IMR-90 (cell line): ENCODE measurements at regions not wholly inside any gene's neighbourhood (a gene's known extent, or its start where the extent isn't known, plus 50 kb on each side); places are given as distances from the start of the nearest gene placed in this dataset.

Experiments used
- ATAC-seq: fragments of 200-7000 bp; cut with Tn5 transposase; 2 replicates; pipeline ENCODE4 v1.9.1; 2020; ENCODE audit warnings: low read depth, mild to moderate bottlenecking, moderate library complexity
- BruUV-seq: library from RNA; stranded (reverse); fragments of 400-500 nt; replicated peaks from 2 replicates; lab custom pipeline; 2021; lab: Mats Ljungman, UMichigan
- CTCF ChIA-PET: fragments of 300-600 bp; formaldehyde crosslinking; extraction: SDS; loops from one replicate; lab custom pipeline; 2021; ENCODE audit warnings: antibody characterized with exemption; lab: Yijun Ruan, JAX
- POLR2A ChIA-PET: fragments of 300-600 bp; sonication (Branson Sonifier 250); formaldehyde crosslinking; loops from one replicate; lab custom pipeline; 2022; ENCODE audit warnings: antibody characterized with exemption; ENCODE audit not compliant: unreplicated experiment; lab: Charles Lee
- DNase-seq: peaks from one replicate; pipeline ENCODE4 v3.0.0; 2013
- H2AFZ ChIP-seq: replicated peaks from 2 replicates; pipeline ENCODE3; 2013; ENCODE audit warnings: low read length, mild to moderate bottlenecking; ENCODE audit not compliant: poor library complexity
- H2AK5ac ChIP-seq: 2 replicates; pipeline ENCODE4 v1.6.1; 2013; ENCODE audit warnings: low read depth, low read length, inconsistent platforms
- H2AK9ac ChIP-seq: replicated peaks from 2 replicates; pipeline ENCODE3; 2013; ENCODE audit warnings: mild to moderate bottlenecking, low read depth, low read length, moderate library complexity; ENCODE audit not compliant: poor library complexity
- H2BK120ac ChIP-seq: 2 replicates; pipeline ENCODE4 v1.6.1; 2013; ENCODE audit warnings: low read depth, low read length, inconsistent platforms
- H2BK15ac ChIP-seq: 3 replicates; pipeline ENCODE4 v1.6.1; 2013; ENCODE audit warnings: low read depth, low read length, inconsistent platforms
- H2BK20ac ChIP-seq: 2 replicates; pipeline ENCODE4 v1.6.1; 2013; ENCODE audit warnings: low read depth, mild to moderate bottlenecking, inconsistent platforms, low read length, moderate library complexity
- H2BK5ac ChIP-seq: 2 replicates; pipeline ENCODE4 v1.6.1; 2013; ENCODE audit warnings: mild to moderate bottlenecking, low read depth, low read length, inconsistent platforms; ENCODE audit not compliant: poor library complexity, severe bottlenecking
- H3K14ac ChIP-seq: replicated peaks from 2 replicates; pipeline ENCODE4 v1.6.1; 2013; ENCODE audit warnings: low read depth, low read length, inconsistent platforms
- H3K18ac ChIP-seq: 2 replicates; pipeline ENCODE4 v1.6.1; 2013; ENCODE audit warnings: low read depth, low read length, control low read depth
- H3K23ac ChIP-seq: 2 replicates; pipeline ENCODE4 v1.6.1; 2013; ENCODE audit warnings: low read depth, low read length, inconsistent platforms
- H3K27ac ChIP-seq: 2 replicates; pipeline ENCODE4 v1.5.1; 2013; ENCODE audit warnings: mild to moderate bottlenecking, control low read depth, low read length; ENCODE audit not compliant: insufficient read depth
- H3K27me3 ChIP-seq: 2 replicates; pipeline ENCODE4 v1.6.1; 2013; ENCODE audit warnings: low read length; ENCODE audit not compliant: control insufficient read depth, insufficient read depth
- H3K36me3 ChIP-seq: 2 replicates; pipeline ENCODE4 v1.6.1; 2013; ENCODE audit warnings: low read length, mixed read lengths; ENCODE audit not compliant: control insufficient read depth, insufficient read depth
- H3K4ac ChIP-seq: 2 replicates; pipeline ENCODE4 v1.6.1; 2013; ENCODE audit warnings: low read depth, low read length, inconsistent platforms
- H3K4me1 ChIP-seq: 2 replicates; pipeline ENCODE4 v1.6.1; 2013; ENCODE audit warnings: low read length, mixed read lengths; ENCODE audit not compliant: control insufficient read depth, insufficient read depth
- H3K4me2 ChIP-seq: 2 replicates; pipeline ENCODE4 v1.6.1; 2013; ENCODE audit warnings: low read depth, mild to moderate bottlenecking, control low read depth, low read length, moderate library complexity
- H3K4me3 ChIP-seq: 2 replicates; pipeline ENCODE4 v1.5.1; 2013; ENCODE audit warnings: low read depth, mild to moderate bottlenecking, control low read depth, low read length, moderate library complexity; ENCODE audit not compliant: insufficient read depth
- H3K56ac ChIP-seq: 2 replicates; pipeline ENCODE4 v1.6.1; 2013; ENCODE audit warnings: low read length, inconsistent platforms; ENCODE audit not compliant: insufficient read depth; ENCODE audit errors: extremely low read depth
- H3K79me1 ChIP-seq, 2 experiments: 2 replicates each; pipeline ENCODE4 v1.6.1; 2013; ENCODE audit warnings: low read length in 2 of 2, inconsistent platforms in 1 of 2, low read depth in 1 of 2
- H3K9ac ChIP-seq: 2 replicates; pipeline ENCODE4 v1.6.1; 2013; ENCODE audit warnings: low read depth, low read length, control low read depth
- H3K9me1 ChIP-seq: 2 replicates; pipeline ENCODE4 v1.6.1; 2013; ENCODE audit warnings: low read length, inconsistent platforms; ENCODE audit not compliant: insufficient read depth
- H3K9me3 ChIP-seq: 2 replicates; pipeline ENCODE4 v1.6.1; 2013; ENCODE audit warnings: low read length; ENCODE audit not compliant: control insufficient read depth, insufficient read depth
- H4K20me1 ChIP-seq: 2 replicates; pipeline ENCODE4 v1.6.1; 2013; ENCODE audit warnings: low read length, inconsistent platforms; ENCODE audit not compliant: insufficient read depth
- H4K5ac ChIP-seq: 2 replicates; pipeline ENCODE4 v1.6.1; 2013; ENCODE audit warnings: mild to moderate bottlenecking, low read depth, low read length, control low read depth
- H4K8ac ChIP-seq, 2 experiments: 2 replicates each; pipeline ENCODE4 v1.6.1; 2013; ENCODE audit warnings: low read depth in 2 of 2, low read length in 2 of 2, control low read depth in 1 of 2, inconsistent platforms in 1 of 2
- H4K91ac ChIP-seq: 2 replicates; pipeline ENCODE4 v1.6.1; 2013; ENCODE audit warnings: low read depth, low read length, inconsistent platforms; ENCODE audit not compliant: insufficient read depth
- POLR2A ChIP-seq: IDR thresholded peaks from 2 replicates; pipeline ENCODE4 v1.6.1; 2012; ENCODE audit warnings: mild to moderate bottlenecking, low read depth, low read length
- RAD21 ChIP-seq: IDR thresholded peaks from 2 replicates; pipeline ENCODE4 v1.6.1; 2012; ENCODE audit warnings: low read length, improper control_type of control experiment
- RFX5 ChIP-seq: IDR thresholded peaks from 2 replicates; pipeline ENCODE4 v1.8.0; 2012; ENCODE audit warnings: low read depth, mild to moderate bottlenecking, low read length, moderate library complexity
- WGBS, 2 experiments: methylation state at CpG; one replicate each; pipeline versions ENCODE4 v1.1.5 to v1.1.7; 2013; ENCODE audit warnings: missing lambda C conversion rate in 2 of 2; ENCODE audit not compliant: insufficient read length in 1 of 2; ENCODE audit errors: extremely low coverage in 2 of 2; 5-methylcytosine and 5-hydroxymethylcytosine counted together
- dilution Hi-C: fragments of 300-500 bp; cut with HindIII; formaldehyde crosslinking; loops from one replicate; pipeline ENCODE4 v1.14.3; 2018; ENCODE audit warnings: low sequenced_read_pairs; ENCODE audit not compliant: unreplicated experiment
- in situ Hi-C: fragments of 300-500 bp; cut with MboI; formaldehyde crosslinking; loops from 3 replicates; pipeline ENCODE4 v1.14.3; 2019; ENCODE audit warnings: low sequenced_read_pairs, inconsistent platforms, mixed read lengths
- intact Hi-C: fragments of 100-400 bp; cut with micrococcal nuclease; formaldehyde crosslinking; loops from 2 replicates; pipeline ENCODE4 v1.10.0; 2022

GRCh38 chr2:12479065-12479601 lies 237.6 kb upstream of the TRIB2 start:
- Histone ChIP-seq H4K8ac (no peak overlapping the region), H3K14ac (peak overlapping the region; percentile 23), H4K5ac (no peak overlapping the region; the same call in 1 of the 2 replicates), H3K4me1 (peaks cover 3% of the 10 kb centered on the region; the same call in 1 of the 2 replicates), H3K18ac (peak overlapping the region; percentile 24; the same call in 1 of the 2 replicates), H3K4me3 (no peak overlapping the region), H2BK120ac (peak overlapping the region; percentile 28; the same call in 1 of the 2 replicates), H3K23ac (no peak overlapping the region), H3K9ac (no peak overlapping the region), H2AFZ (no peak overlapping the region), H2BK20ac (peak overlapping the region; percentile 49; the same call in 1 of the 2 replicates), H3K4me2 (peak overlapping the region; percentile 20; the same call in 1 of the 2 replicates), H3K36me3 (no peaks in the 10 kb centered on the region), H4K91ac (peak overlapping the region; percentile 39; the same call in 1 of the 2 replicates), H3K9me3 (no peaks in the 10 kb centered on the region), H3K79me1 (no peaks in the 10 kb centered on the region), H2AK5ac (no peak overlapping the region), H4K20me1 (no peaks in the 10 kb centered on the region), H3K9me1 (no peaks in the 10 kb centered on the region), H3K56ac (no peak overlapping the region), H3K4ac (peak overlapping the region; percentile 62; the same call in 1 of the 2 replicates), H2BK5ac (no peak overlapping the region), H3K27ac (no peak overlapping the region), H2BK15ac (peak overlapping the region; percentile 19; the same call in 1 of the 3 replicates), H2AK9ac (no peak overlapping the region), H3K27me3 (no peaks in the 10 kb centered on the region)
- TF ChIP-seq RFX5 (no peak), POLR2A (no peak), RAD21 (no peak)
- DNase-seq (peak; percentile 15), ATAC-seq (no peak; the same call in 1 of the 2 replicates)
- in situ Hi-C loops, result no loop called here
- dilution Hi-C loops, result no loop called here
- WGBS, 2 experiments, result no CpG with 5 or more reads among the region's 1 CpG
- POLR2A ChIA-PET, result no interaction called here
- no TSS peak for BruUV-seq
- CTCF ChIA-PET, result no interaction called here
- intact Hi-C loops, result no loop called here
